ENCODE measurements at regions not wholly inside any gene's neighbourhood (a gene's known extent, or its start where the extent isn't known, plus 50 kb on each side); places are given as distances from the start of the nearest gene placed in this dataset.

DNA sequence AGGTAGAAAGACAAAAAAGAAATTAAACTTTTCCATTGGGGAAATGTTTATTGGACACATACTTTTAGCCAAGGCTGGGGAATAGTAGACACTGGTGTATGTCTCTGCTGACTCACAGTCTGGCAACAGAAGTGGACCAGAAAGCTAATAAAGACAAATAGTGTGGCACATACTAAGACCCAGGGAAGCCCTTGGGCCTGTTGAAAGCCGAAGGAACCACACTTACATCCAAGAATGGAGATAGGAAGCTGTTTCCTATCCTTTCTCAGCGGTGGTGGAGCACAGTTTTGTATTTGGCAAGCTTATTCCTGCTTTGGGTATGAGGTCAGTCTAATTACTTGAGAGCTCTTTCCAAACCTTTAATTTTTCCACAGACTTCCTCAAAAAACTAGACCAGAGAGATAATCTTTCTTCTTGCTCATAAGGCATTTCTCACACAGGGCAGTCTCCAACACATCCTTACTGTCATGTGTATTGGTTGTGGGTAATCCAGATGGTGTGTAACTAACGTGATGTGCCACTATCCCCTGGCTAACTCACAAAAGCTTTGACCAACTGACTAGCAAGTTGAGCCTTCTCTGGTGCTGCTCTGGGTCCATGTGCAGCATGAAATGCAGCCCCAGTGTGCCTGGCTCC lies 279.1 kb upstream of the IGF1R start:
- ChIA-PET CTCF (no interaction called here), POLR2A (no interaction called here)

DNA sequence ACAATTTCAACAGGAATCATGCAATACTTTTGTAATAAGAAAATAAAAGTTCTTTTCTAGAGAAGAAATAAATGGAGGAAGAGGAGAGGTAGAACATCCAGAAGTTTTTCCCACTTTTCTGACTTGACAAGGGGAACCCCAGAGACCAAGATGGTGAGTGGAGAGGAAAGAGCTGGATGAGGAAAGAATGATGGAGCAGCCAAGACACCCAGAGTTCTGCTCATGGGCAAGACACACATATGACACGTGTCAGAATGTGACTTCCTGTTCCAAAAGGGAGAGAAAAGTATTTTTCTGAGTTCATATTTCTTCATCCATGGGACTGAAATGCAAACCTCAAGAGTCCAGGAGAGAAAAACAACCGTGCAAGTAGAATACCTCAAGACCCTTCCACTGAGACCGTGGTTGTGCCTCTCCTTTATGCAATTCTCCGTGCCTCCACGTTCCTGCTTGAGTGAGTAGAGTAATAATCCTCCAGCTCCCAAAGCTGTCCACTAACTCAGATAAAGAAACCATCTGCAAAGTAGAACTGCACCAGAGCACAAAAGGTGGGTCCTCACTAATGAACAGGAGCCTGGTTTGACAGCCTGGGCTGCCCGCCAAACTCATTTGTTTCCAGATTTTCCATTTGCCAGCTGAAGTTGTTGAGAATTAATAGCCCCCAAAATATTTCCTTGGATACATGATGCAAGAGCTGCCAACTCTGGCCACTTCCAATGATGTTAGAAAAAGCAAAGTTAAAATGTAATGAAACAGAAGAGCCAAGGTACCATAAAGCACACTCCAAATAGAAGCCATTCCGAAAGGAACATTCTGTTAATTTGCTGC lies 272.6 kb upstream of the IGF1R start:
- ChIA-PET CTCF (no interaction called here), POLR2A (no interaction called here)

GRCh38 chr15:98380721-98381120 lies 267.6 kb upstream of the IGF1R start:
- CTCF ChIA-PET: no interaction called here

DNA sequence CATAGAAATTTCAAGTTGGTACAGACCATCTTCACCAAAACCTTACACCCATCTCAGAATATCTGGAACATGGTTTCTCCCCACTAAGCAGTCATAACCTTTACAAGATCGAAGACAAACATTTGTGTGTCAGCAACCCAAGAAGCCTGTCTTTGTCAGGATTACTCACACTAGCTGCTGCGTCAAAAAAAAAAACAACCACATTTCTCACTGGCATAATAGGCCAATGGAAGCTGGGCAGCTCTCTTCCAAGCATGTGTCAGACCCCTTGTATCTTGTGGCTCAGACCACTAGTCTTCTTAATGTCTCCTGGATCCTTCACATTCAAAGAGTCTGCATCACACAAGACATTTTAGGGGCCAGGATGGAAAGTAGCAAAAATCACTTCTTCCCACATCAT lies 266.9 kb upstream of the IGF1R start:
- CTCF ChIA-PET: no interaction called here
- POLR2A ChIA-PET: no interaction called here

More at GRCh38 chr15:98380721-98381120, 267.6 kb upstream of the IGF1R start:
- POLR2A ChIA-PET: no interaction called here

GRCh38 chr15:98382139-98382538 lies 266.2 kb upstream of the IGF1R start:
- POLR2A ChIA-PET: no interaction called here
- CTCF ChIA-PET: no interaction called here

- ChIA-PET POLR2A (no interaction called here), CTCF (no interaction called here)
Measured at GRCh38 chr15:98383571-98383970, 264.8 kb upstream of the IGF1R start.

DNA sequence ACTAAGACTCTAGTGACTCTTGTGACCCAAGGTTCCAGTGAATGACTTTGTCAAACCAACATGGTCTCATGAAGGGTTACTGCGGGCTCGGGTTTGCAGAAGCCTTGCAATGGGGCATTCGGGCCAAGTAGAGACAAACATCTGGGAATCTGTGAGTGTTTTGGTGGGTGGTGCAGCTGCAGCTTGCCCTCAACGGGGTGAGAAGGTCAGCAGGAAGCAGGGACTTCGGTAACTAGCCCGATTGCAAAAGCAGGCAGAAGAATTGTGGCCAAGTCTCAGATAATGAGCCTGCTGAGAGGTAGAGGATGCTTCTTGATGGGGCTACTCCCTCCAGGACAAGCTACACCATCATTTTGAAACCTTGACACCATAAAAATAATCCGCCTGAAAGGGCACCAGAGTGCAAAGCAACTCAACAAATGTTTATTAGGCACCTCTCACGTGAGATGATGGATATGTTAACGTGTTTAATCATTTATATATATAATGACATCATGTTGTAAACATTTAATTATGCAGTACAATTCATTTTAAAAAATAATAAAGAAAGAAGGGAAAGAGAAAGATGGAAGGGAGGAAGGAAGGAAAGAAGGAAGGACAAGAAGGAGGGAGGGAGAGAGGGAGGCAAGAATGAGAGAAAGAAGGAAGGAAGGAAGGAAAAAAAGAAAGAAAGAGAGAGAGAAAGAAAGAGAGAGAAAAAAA lies 263.9 kb upstream of the IGF1R start:
- POLR2A ChIA-PET: no interaction called here
- CTCF ChIA-PET: no interaction called here

GRCh38 chr15:98385752-98386381 lies 262.5 kb upstream of the IGF1R start:
- POLR2A ChIA-PET: no interaction called here
- CTCF ChIA-PET: no interaction called here

- ChIA-PET POLR2A (no interaction called here), CTCF (no interaction called here)
Measured at GRCh38 chr15:98386561-98386960, 261.8 kb upstream of the IGF1R start.

DNA sequence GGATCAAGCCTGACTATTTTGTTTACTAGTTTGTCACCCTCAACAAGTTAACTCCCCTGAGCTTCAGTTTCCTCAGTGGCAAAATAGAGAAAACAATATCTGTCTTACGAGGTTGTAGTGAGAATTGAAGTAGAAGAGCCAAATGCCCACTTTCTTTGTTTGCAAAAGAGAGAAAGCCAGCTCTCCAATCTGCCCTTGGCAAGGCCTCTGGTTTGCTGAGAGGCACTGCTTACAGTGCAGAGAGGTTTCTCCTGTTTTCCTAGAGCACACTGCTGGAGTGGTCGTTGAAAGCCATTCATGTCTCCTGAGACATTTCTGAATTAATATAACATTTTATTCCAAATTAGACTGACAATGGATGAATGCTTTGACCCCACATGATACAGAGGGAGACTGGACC lies 260.5 kb upstream of the IGF1R start:
- ChIA-PET POLR2A (no interaction called here), CTCF (no interaction called here)

DNA sequence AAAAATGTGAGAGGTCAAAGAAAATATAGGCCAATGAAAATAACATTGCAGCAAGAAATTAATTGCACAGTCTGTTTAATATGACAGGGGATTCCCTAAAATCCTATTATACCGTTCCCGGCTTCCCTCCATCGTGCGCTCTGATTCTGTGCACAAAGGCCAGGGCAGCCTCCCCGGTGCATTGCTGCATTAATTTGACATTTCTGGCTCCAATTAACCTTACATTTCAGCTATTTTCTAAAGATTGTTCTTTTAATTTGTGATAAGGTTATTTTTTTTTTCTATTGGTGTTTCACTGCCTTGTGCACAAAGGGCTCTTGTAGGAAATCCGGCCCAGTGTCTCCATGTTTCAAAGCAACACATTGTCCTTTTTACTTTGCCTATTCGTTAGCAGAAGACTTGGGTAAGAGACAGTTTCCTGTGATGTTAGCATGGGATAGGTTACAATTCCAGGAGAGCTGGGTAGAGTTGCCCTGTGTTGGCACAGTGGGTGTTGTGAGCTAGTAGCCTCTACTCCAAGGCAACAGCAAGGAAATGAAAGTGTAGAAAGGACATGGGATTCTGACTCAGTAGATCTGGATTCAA lies 257.3 kb upstream of the IGF1R start:
- ChIA-PET CTCF (no interaction called here), POLR2A (no interaction called here)

DNA sequence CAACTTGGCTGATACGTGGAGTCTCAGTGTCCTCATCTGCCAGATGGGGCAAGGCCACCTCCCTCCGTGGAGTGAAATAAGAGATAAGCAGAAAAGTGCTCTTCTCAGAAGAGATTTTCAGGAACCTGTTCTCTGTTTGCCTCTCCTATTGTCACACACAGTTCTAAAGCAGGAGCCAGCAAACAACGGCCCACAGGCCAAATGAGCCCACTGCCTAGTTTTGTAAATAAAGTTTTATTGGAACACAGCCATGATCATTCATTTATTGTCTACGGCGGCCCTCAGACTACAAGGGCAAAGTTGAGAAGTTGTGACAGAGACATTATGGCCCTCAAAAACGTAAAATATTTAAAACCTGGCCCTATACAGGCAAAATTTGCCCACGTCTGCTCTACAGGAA lies 256.8 kb upstream of the IGF1R start:
- POLR2A ChIA-PET: no interaction called here
- CTCF ChIA-PET: no interaction called here

DNA sequence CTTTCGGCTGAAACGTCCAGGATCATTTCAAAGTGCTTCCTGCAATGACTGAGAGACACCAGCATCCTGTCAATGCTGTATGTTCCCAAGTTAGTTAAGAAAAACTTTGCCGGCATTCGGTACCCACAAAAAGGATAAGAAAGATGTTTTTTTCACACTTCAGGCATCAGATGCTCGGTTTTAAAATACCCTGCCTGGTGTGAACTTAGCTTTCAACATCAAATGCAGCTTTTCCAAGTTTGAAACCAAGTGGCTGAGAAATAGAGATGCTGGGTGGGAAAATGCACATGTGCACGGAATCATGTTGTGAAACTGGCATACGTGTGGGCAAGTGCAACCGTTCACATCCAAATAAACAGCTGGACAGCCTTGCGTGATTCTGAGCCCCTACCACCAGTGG lies 254.9 kb upstream of the IGF1R start:
- ChIA-PET CTCF (no interaction called here), POLR2A (no interaction called here)

DNA sequence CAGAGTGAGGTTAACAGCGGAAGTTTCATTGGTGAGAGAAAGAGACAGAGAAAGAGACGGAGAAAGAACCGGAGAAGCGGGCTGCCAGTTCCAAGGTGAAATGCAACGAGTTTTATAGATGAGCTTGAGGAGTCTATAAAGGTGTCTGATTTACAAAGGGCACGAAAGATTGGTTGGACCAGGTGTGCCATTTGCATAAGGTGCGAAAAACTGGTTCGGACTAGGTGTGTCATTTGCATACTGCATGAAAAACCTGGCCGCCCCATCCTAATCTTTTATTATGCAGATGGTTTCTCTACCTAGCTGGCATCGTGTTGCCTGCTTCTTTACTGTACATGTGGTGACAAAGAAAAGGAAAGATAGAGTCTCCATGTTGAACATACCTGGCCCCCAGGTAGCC lies 253.8 kb upstream of the IGF1R start:
- CTCF ChIA-PET: no interaction called here
- POLR2A ChIA-PET: no interaction called here

- CTCF ChIA-PET: no interaction called here
- POLR2A ChIA-PET: no interaction called here
Measured at GRCh38 chr15:98395974-98396610, 252.2 kb upstream of the IGF1R start.

DNA sequence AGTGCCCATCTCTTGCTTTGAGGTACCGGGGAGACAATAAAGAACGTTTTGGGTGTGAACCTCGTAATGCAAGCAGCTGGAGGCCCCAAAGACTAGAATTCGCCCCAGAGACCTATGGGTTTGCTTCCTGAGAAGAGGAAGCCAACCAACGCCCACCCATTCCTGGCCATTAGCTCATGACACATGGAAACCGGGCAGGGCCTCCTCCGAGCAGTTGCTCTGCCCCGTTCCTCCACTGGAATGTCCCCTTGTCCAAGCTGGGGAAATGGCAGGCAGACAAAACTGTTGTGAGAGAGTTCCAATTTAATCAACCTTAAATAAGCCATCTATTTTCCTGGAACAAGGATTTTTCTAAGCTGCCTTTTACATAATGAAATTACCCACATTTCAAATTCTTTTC lies 250.9 kb upstream of the IGF1R start:
- ChIA-PET POLR2A (no interaction called here), CTCF (interaction anchor here (0.6 kb wide), 1 partner anchor 83 kb away, joined by 4 read pairs; no protein-coding TSS in a partner anchor)

DNA sequence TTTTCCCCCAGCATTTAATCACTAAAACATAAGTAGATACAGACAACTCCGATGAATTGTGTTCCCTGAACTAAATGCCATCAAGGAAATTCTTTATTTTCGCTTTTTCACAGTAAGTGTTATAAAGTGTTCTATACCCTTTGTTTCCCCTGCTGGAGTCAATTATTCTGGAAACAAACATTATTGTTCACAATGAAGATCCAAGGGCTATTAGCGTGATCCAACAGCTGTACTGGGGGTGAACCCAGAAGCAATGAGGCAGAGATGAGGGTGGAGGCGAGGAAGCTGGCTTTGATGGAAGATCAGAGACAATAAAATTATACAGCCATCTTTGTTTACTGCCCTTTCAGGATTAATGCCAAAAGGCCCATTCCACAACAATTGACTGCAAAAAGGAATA lies 250.3 kb upstream of the IGF1R start:
- ChIA-PET CTCF (no interaction called here), POLR2A (no interaction called here)

GRCh38 chr15:98398886-98399285 lies 249.5 kb upstream of the IGF1R start:
- POLR2A ChIA-PET: no interaction called here
- CTCF ChIA-PET: interaction anchor here (1.4 kb wide), 1 partner anchor 87 kb away, joined by 3 read pairs; no protein-coding TSS in a partner anchor

DNA sequence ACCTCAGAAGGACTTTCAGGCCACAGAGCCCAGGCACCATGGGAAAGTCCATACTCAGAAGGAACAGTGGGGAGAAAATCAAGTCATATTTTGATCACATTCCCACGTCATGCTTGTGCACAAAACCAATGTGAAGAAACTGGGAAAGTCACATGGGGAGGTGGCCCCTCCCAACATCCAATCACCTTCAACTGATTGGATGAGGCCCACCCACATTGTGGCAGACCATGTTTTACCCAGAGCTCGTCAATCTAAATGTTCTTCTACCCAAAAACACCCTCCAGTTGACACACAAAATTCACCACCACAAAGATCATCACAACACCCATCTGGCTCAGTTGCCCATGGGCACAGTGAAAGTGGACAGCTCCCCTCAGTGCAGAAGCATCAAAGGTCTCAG lies 248.2 kb upstream of the IGF1R start:
- CTCF ChIA-PET: interaction anchor here (1.4 kb wide), 1 partner anchor 88 kb away, joined by 3 read pairs; no protein-coding TSS in a partner anchor
- POLR2A ChIA-PET: interaction anchor here (0.6 kb wide), 1 partner anchor 72 kb away, joined by 5 read pairs; no protein-coding TSS in a partner anchor

DNA sequence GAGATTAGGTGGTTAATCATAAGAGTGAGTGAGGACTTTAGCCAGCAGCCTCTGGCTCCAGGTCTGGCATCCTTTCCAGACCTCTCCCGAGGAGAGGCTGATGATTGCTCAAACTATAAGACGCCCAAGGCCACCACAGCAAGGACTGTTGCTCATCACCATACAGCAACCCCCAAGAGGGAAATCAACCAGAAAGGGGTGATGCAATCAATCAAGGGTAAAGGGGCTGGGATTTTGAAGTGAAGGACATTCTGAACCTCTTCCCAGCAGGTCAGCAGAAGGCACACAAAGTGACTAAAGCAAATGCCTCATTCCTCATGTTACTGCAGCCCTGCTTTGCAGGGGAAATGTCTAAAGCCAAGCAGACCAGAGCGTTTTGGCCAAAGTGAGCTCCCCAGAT lies 247.3 kb upstream of the IGF1R start:
- POLR2A ChIA-PET: no interaction called here
- CTCF ChIA-PET: no interaction called here

Measured in activated CD8-positive, alpha-beta memory T cell treated with anti-CD3 and anti-CD28 coated beads for 36 hours (primary cell).